ENCODE measurements at regions not wholly inside any gene's neighbourhood (a gene's known extent, or its start where the extent isn't known, plus 50 kb on each side); places are given as distances from the start of the nearest gene placed in this dataset.

DNA sequence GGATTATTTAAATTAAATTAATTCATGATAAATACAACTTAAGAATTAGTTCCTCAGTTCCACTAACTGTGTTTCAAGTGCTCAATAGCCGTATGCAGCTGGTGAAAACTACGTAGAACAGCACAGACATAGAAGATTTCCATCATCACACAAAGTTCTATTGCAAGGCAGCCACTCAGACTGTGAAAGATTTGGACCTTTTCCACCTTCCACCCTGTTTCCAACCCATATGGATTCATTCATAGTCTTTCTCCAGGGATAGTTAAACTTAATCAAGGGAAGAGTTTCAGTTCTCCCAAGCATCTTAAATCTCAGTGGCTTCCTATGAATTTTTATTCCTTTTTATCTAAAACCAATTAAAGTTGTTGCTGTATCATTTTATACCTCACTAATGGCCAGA lies 2030.8 kb downstream of the SUCLG1 start:
- TF ChIP-seq, protein P1, sequence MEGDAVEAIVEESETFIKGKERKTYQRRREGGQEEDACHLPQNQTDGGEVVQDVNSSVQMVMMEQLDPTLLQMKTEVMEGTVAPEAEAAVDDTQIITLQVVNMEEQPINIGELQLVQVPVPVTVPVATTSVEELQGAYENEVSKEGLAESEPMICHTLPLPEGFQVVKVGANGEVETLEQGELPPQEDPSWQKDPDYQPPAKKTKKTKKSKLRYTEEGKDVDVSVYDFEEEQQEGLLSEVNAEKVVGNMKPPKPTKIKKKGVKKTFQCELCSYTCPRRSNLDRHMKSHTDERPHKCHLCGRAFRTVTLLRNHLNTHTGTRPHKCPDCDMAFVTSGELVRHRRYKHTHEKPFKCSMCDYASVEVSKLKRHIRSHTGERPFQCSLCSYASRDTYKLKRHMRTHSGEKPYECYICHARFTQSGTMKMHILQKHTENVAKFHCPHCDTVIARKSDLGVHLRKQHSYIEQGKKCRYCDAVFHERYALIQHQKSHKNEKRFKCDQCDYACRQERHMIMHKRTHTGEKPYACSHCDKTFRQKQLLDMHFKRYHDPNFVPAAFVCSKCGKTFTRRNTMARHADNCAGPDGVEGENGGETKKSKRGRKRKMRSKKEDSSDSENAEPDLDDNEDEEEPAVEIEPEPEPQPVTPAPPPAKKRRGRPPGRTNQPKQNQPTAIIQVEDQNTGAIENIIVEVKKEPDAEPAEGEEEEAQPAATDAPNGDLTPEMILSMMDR (IDR thresholded peaks at IDR 0.05; ENCODE audit: poor library complexity): no peak
- TF ChIP-seq EZH2phosphoT487 (IDR thresholded peaks at IDR 0.05; ENCODE audit: low read depth, severe bottlenecking, unreplicated experiment): no peak
